Neutrophil (primary cell): ENCODE measurements at regions not wholly inside any gene's neighbourhood (a gene's known extent, or its start where the extent isn't known, plus 50 kb on each side); places are given as distances from the start of the nearest gene placed in this dataset.

Experiments
- H3K27ac ChIP-seq: fragments of 200-600 bp; sonication (generic); 2 replicates; pipeline ENCODE4 v1.5.1; 2016; ENCODE audit warnings: mild to moderate bottlenecking, moderate library complexity
- H3K27me3 ChIP-seq: fragments of 200-600 bp; sonication (generic); 2 replicates; pipeline ENCODE4 v1.6.0; 2016; ENCODE audit warnings: mild to moderate bottlenecking
- H3K36me3 ChIP-seq: fragments of 200-600 bp; sonication (generic); 2 replicates; pipeline ENCODE4 v1.5.1; 2017
- H3K4me1 ChIP-seq, 2 experiments: fragments of 200-600 bp in 1 of 2; sonication (generic) in 1 of 2; 1 replicate in 1 of 2; 2 replicates in 1 of 2; pipeline versions ENCODE4 v1.5.1 to v1.6.1; 2013 to 2016; ENCODE audit warnings: low read depth in 1 of 2, low read length in 1 of 2, mild to moderate bottlenecking in 1 of 2, moderate library complexity in 1 of 2; ENCODE audit not compliant: control insufficient read depth in 1 of 2, insufficient read depth in 1 of 2
- H3K4me3 ChIP-seq, 2 experiments: fragments of 200-600 bp in 1 of 2; sonication (generic) in 1 of 2; 1 replicate in 1 of 2; 2 replicates in 1 of 2; pipeline ENCODE4 v1.5.1; 2013 to 2016; ENCODE audit warnings: low read depth in 1 of 2, low read length in 1 of 2, mild to moderate bottlenecking in 1 of 2, moderate library complexity in 1 of 2
- H3K9me3 ChIP-seq: fragments of 200-600 bp; sonication (generic); 2 replicates; pipeline ENCODE4 v1.5.1; 2016
- TF ChIP-seq, protein P1 (sequence below): fragments of 200-600 bp; sonication (generic); IDR thresholded peaks from 2 replicates; pipeline ENCODE4 v1.5.1; 2016; ENCODE audit warnings: antibody characterized with exemption

DNA sequence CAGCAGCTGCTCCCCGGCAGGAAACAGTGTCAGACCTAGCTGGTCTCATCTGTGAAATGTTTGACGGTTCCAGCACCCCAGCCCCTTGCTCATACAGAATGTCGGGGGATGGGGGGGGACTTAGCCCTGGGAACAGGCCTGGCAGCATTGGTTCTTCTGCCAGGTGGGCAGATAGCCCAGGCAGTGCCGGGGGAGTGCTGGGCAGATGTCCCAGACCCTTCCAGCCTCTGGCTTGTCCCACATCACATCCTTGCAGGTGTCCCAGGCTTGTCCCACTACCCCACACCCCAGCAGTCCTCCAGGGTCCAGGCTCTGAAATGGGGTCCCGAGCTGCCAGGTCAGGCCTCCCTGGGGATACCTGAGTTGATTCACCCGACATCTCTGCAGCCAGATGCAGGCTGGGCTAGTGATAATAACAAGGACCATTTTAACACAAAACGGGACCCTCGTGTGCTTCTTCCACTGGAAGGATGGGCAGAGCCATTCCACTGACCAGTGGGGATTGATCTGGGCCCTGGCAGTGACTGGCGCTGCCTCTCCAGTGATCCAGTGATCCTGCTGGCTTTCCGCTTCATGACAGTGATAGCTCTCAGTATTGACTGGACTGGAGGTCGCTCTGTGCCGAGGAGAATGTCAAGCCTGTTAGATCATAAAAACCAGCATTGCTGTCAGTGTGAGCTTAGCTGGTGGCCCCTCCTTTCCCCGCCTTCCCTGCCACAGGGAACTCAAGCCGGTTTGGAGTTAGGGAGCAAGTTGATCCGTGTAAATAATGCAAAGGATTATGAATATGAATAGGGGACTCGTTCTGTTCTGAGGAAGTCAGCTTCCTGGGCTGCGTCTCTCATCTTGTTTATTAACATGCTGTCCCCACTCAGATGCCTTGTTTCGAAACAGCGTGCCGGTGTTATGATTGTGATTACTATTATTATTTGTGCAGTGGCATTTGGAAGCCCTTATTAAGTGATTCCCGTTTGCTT is 180.6 kb downstream of the AACS start:
- no peaks in the 10 kb centered on the region for H3K9me3 ChIP-seq

DNA sequence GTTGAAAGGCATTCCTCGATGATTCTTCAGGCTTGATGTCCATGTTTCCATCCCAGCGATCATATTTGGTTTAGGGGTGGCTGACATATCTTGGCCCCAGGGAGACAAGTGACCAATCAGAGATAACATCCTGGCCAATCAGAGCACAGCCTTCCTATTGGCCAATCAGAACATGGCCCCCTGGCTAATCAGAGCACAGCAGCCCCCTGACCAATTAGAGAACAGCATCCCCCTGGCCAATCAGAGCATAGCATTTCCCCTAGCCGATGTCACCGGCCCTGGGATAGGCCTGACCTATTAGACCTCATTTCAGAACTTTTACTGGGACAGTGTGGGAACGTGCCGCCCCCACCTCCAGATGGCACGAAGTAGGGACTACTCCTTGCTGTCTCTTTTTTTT is 182.2 kb downstream of the AACS start:
- Histone ChIP-seq H3K4me3 (no peak overlapping the region), H3K27me3 (peaks cover 21% of the 10 kb centered on the region), H3K27ac (no peak overlapping the region), H3K4me1 (no peaks in the 10 kb centered on the region), H3K9me3 (no peaks in the 10 kb centered on the region), H3K36me3 (no peaks in the 10 kb centered on the region)
- TF ChIP-seq, protein P1, sequence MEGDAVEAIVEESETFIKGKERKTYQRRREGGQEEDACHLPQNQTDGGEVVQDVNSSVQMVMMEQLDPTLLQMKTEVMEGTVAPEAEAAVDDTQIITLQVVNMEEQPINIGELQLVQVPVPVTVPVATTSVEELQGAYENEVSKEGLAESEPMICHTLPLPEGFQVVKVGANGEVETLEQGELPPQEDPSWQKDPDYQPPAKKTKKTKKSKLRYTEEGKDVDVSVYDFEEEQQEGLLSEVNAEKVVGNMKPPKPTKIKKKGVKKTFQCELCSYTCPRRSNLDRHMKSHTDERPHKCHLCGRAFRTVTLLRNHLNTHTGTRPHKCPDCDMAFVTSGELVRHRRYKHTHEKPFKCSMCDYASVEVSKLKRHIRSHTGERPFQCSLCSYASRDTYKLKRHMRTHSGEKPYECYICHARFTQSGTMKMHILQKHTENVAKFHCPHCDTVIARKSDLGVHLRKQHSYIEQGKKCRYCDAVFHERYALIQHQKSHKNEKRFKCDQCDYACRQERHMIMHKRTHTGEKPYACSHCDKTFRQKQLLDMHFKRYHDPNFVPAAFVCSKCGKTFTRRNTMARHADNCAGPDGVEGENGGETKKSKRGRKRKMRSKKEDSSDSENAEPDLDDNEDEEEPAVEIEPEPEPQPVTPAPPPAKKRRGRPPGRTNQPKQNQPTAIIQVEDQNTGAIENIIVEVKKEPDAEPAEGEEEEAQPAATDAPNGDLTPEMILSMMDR = no peak

More for the DNA sequence above, 180.6 kb downstream of the AACS start:
- no peaks in the 10 kb centered on the region for H3K4me1 ChIP-seq
- H3K27ac ChIP-seq = no peak overlapping the region
- H3K27me3 ChIP-seq = peaks cover 21% of the 10 kb centered on the region
- H3K4me3 ChIP-seq = no peak overlapping the region
- TF ChIP-seq, protein P1 = no peak
- H3K36me3 ChIP-seq = no peaks in the 10 kb centered on the region

DNA sequence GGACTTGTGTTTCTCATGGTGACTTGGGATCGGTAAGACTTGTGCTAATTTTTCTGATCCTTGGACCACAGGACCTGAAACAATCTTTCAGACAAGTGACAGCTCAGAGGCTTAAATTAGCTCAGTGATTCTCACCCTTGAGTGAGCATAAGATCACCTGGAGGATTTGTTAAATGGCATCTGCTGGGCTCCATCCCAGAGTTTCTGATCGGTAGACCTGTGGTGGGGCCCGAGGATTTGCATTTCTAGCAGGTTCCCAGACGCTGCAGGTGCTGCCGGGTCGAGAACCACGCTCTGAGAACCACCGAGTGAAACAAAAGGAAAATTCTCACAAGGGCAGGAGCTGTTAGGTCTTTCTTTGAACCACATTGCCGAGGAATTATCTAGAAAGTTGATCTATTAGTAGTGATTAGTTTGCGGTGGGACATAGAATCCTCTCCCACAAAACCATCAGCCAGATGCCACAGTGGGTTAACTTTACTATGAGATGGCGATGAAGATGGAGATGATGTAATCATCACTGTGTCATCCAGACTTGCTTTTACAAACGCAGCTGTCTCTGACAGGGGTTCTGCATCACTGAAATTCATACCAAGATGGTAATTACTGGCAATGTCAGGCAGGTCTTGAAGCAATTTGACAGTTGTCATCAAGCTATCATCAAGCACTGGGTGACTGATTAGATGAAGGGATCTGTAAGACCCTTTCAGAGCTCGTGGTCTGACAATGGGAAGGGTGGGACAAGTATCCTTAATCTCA is 184.0 kb downstream of the AACS start:
- H3K4me1 ChIP-seq = no peaks in the 10 kb centered on the region
- H3K36me3 ChIP-seq = no peaks in the 10 kb centered on the region
- TF ChIP-seq, protein P1 = no peak
- peaks cover 22% of the 10 kb centered on the region for H3K27me3 ChIP-seq
- H3K9me3 ChIP-seq = no peaks in the 10 kb centered on the region
- H3K4me3 ChIP-seq = no peak overlapping the region
- H3K27ac ChIP-seq = no peak overlapping the region

DNA sequence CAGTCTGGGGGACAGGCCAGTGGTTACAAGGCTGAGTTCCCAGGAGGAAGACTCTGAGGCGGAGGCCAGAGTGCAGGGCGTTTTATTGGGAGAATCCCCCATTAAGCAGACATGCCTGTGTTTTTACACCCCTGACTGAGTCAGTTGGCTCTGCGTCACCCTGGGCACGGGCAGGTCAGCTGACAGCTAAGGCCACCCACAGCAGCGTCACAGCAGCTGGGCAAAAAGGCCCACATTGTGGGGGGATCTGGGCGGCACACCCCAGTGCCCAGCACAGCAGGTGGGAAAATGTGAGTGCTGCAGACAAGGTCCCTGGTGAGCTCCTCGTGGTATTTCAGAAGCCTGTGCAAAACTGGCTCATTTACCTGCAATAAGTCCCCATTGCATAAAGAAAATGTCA is 184.7 kb downstream of the AACS start:
- H3K27me3 ChIP-seq = peaks cover 21% of the 10 kb centered on the region
- H3K27ac ChIP-seq = no peak overlapping the region
- no peaks in the 10 kb centered on the region for H3K4me1 ChIP-seq
- no peaks in the 10 kb centered on the region for H3K9me3 ChIP-seq
- no peak overlapping the region for H3K4me3 ChIP-seq
- TF ChIP-seq, protein P1 = no peak
- no peaks in the 10 kb centered on the region for H3K36me3 ChIP-seq

DNA sequence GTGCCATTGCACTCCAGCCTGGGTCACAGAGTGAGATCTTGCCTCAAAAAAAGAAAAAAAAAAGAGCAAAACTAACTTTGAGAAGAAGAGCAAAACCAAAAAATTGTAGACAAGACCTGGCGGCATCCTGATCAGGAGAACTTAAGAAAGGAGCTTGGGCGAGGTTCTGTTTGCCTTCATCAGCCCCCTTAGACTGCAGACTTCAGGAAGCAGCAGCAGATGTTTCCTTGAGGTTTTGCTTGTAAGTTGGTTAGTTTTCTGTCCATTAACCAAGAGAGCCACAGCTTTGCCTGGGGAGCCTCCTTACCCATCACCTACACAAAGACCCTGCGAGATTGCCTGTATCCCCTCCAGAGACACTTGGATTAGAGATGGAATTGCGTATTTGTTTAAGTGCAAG is 189.0 kb downstream of the AACS start:
- no peaks in the 10 kb centered on the region for H3K36me3 ChIP-seq
- H3K27ac ChIP-seq = no peak overlapping the region
- H3K9me3 ChIP-seq = no peaks in the 10 kb centered on the region
- no peak overlapping the region for H3K4me3 ChIP-seq
- no peaks in the 10 kb centered on the region for H3K4me1 ChIP-seq
- TF ChIP-seq, protein P1 = no peak
- peaks cover 7% of the 10 kb centered on the region for H3K27me3 ChIP-seq
